Ascending aorta (tissue), 2 donors: ENCODE measurements at regions not wholly inside any gene's neighbourhood (a gene's known extent, or its start where the extent isn't known, plus 50 kb on each side); places are given as distances from the start of the nearest gene placed in this dataset.

ENCODE experiments used
- DNase-seq, 2 donors: peaks; one replicate each; pipeline ENCODE4 v3.0.0-alpha.2; 2019; ENCODE audit warnings: low spot score in 2 of 2
- H3K27ac ChIP-seq, 2 donors: fragments of 200-600 bp; sonication (generic); one replicate each; pipeline ENCODE4 v1.5.1; 2016 to 2017; ENCODE audit warnings: mild to moderate bottlenecking in 1 of 2
- H3K27me3 ChIP-seq: fragments of 200-600 bp; sonication (generic); one replicate; pipeline ENCODE4 v1.5.1; 2017
- H3K36me3 ChIP-seq, 2 donors: fragments of 200-600 bp; sonication (generic); one replicate each; pipeline ENCODE4 v1.5.1; 2016
- H3K4me1 ChIP-seq, 2 donors: fragments of 200-600 bp; sonication (generic); one replicate each; pipeline ENCODE4 v1.5.1; 2016 to 2017; ENCODE audit warnings: mild to moderate bottlenecking in 1 of 2
- H3K4me3 ChIP-seq, 2 donors: fragments of 200-600 bp; sonication (generic); one replicate each; pipeline ENCODE4 v1.5.1; 2016 to 2017; ENCODE audit warnings: mild to moderate bottlenecking in 1 of 2
- H3K9me3 ChIP-seq, 2 donors: fragments of 200-600 bp; sonication (generic); one replicate each; pipeline ENCODE4 v1.5.1; 2016
- intact Hi-C: fragments of 100-400 bp; cut with DNase I; formaldehyde crosslinking; loops from one replicate; pipeline ENCODE4 v1.15.1; 2023
- TF ChIP-seq, protein P1 (sequence below), 3 experiments: fragments of 200-600 bp in 2 of 3; fragments of 450-650 bp in 1 of 3; sonication (generic) in 2 of 3; IDR thresholded peaks; one replicate each; pipeline ENCODE4 v1.5.1; 2016 to 2019; ENCODE audit warnings: antibody characterized with exemption in 3 of 3, mild to moderate bottlenecking in 1 of 3, moderate library complexity in 1 of 3

DNA sequence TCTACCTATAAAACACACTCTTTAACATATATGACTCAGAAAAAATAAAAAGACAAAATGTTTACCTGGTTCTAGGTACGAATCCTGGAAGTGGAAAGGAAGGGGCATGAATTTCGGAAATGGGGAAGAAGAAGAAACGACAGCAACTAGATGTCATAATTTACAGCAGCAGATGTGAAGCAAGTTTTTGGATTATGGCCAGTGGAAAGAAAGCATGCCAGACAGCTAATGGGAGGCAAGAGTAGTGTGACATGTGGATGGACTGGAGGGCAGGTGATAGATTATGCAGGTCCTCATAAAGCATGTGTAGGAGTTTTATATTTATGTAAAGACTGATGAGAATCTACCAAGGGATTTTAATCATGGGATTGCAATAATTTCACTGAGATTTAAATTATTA lies 279.0 kb upstream of the TACR3 start:
- Histone ChIP-seq H3K9me3 (peaks cover 6 to 13% of the 10 kb centered on the region in 2 donors), H3K36me3 (no peaks in the 10 kb centered on the region), H3K4me1 (no peaks in the 10 kb centered on the region), H3K4me3 (no peak overlapping the region), H3K27ac (no peak overlapping the region), H3K27me3 (no peaks in the 10 kb centered on the region)
- TF ChIP-seq, protein P1, sequence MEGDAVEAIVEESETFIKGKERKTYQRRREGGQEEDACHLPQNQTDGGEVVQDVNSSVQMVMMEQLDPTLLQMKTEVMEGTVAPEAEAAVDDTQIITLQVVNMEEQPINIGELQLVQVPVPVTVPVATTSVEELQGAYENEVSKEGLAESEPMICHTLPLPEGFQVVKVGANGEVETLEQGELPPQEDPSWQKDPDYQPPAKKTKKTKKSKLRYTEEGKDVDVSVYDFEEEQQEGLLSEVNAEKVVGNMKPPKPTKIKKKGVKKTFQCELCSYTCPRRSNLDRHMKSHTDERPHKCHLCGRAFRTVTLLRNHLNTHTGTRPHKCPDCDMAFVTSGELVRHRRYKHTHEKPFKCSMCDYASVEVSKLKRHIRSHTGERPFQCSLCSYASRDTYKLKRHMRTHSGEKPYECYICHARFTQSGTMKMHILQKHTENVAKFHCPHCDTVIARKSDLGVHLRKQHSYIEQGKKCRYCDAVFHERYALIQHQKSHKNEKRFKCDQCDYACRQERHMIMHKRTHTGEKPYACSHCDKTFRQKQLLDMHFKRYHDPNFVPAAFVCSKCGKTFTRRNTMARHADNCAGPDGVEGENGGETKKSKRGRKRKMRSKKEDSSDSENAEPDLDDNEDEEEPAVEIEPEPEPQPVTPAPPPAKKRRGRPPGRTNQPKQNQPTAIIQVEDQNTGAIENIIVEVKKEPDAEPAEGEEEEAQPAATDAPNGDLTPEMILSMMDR (IDR thresholded peaks at IDR 0.05): no peak
- intact Hi-C loops: no loop called here
- no peak for DNase-seq

DNA sequence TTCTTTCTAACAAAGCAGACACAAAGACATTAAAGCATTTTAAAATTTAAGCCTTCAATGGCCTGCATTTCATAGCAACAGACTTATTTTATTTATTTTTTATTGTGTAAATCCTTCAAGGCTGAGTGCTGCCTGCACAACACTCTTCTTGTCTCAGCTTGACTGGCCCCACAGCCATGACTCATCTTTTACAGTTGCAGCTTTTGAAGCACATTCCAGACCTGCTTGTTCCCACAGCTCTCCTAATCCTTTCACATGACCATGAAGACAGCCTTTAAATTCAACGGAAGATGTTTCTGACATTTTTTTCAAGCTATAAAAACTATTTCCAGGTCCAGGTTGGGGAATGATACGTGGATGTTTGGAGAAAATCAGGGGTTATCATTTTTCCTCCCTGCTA lies 276.9 kb upstream of the TACR3 start:
- intact Hi-C loops: no loop called here
- TF ChIP-seq, protein P1 (IDR thresholded peaks at IDR 0.05): no peak
- Histone ChIP-seq H3K4me3 (no peak overlapping the region), H3K4me1 (no peaks in the 10 kb centered on the region), H3K9me3 (peaks cover 0 to 4% of the 10 kb centered on the region in 2 donors), H3K27me3 (no peaks in the 10 kb centered on the region), H3K36me3 (no peaks in the 10 kb centered on the region), H3K27ac (no peak overlapping the region)
- no peak for DNase-seq

GRCh38 chr4:103996064-103996463 lies 276.3 kb upstream of the TACR3 start:
- TF ChIP-seq, protein P1 (IDR thresholded peaks at IDR 0.05): no peak
- H3K9me3 ChIP-seq: no peaks in the 10 kb centered on the region
- H3K27ac ChIP-seq: no peak overlapping the region
- no peaks in the 10 kb centered on the region for H3K27me3 ChIP-seq
- DNase-seq: no peak
- H3K36me3 ChIP-seq: no peaks in the 10 kb centered on the region
- intact Hi-C loops: no loop called here
- no peak overlapping the region for H3K4me3 ChIP-seq
- H3K4me1 ChIP-seq: no peaks in the 10 kb centered on the region

DNA sequence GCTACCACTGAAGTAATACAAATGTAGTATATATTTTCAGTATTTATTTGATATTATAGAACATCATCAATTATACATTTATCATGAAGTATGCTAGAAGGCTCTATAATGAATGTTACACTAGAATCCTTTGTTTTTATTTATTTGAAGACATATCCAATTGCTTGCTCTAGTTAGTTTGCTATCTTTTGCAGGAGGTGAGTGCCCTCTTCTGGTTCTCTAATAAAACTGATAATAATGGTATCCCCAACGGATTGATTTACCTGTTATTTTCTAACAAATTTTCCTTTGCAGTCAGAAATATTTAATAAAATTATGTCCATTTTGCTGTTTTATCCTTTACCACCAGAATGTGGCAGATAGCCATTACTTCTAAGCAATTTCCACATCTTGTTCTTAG lies 274.3 kb upstream of the TACR3 start:
- H3K36me3 ChIP-seq: no peaks in the 10 kb centered on the region
- no peak for DNase-seq
- no peaks in the 10 kb centered on the region for H3K4me1 ChIP-seq
- intact Hi-C loops: no loop called here
- H3K27me3 ChIP-seq: no peaks in the 10 kb centered on the region
- TF ChIP-seq, protein P1 (IDR thresholded peaks at IDR 0.05): no peak
- H3K9me3 ChIP-seq: no peaks in the 10 kb centered on the region
- no peak overlapping the region for H3K4me3 ChIP-seq
- H3K27ac ChIP-seq: no peak overlapping the region

- no peaks in the 10 kb centered on the region for H3K27me3 ChIP-seq
- TF ChIP-seq, protein P1 (IDR thresholded peaks at IDR 0.05): no peak
- H3K36me3 ChIP-seq: no peaks in the 10 kb centered on the region
- no peaks in the 10 kb centered on the region for H3K4me1 ChIP-seq
- H3K27ac ChIP-seq: no peak overlapping the region
- intact Hi-C loops: no loop called here
- no peak overlapping the region for H3K4me3 ChIP-seq
- no peaks in the 10 kb centered on the region for H3K9me3 ChIP-seq
- no peak for DNase-seq
These were observed 262.7 kb upstream of the TACR3 start for GRCh38 chr4:103982454-103982853.
